HL-60 (cell line): ENCODE measurements at regions not wholly inside any gene's neighbourhood (a gene's known extent, or its start where the extent isn't known, plus 50 kb on each side); places are given as distances from the start of the nearest gene placed in this dataset.
"Not testable (repeated sequence)": the region's sequence is repeated elsewhere in the genome, so short reads cannot be mapped to it uniquely, and the experiment has no call there.

Source experiments
- GABPA ChIP-seq: IDR thresholded peaks from 2 replicates; pipeline ENCODE4 v1.6.1; 2012; ENCODE audit warnings: low read depth
- POLR2AphosphoS5 ChIP-seq: IDR thresholded peaks from 2 replicates; pipeline ENCODE4 v1.6.1; 2012; ENCODE audit warnings: low read depth
- SPI1 ChIP-seq: IDR thresholded peaks from 2 replicates; pipeline ENCODE4 v1.6.1; 2012; ENCODE audit warnings: low read depth, mild to moderate bottlenecking, borderline replicate concordance
- TF ChIP-seq, protein P1 (sequence below): IDR thresholded peaks from one replicate; pipeline ENCODE4 v1.5.1; 2011; ENCODE audit warnings: low read length, control low read depth, inconsistent platforms; ENCODE audit not compliant: insufficient read depth
- TF ChIP-seq, protein P2 (sequence below): IDR thresholded peaks from 2 replicates; pipeline ENCODE4 v1.6.1; 2012; ENCODE audit warnings: low read depth; ENCODE audit not compliant: insufficient replicate concordance

DNA sequence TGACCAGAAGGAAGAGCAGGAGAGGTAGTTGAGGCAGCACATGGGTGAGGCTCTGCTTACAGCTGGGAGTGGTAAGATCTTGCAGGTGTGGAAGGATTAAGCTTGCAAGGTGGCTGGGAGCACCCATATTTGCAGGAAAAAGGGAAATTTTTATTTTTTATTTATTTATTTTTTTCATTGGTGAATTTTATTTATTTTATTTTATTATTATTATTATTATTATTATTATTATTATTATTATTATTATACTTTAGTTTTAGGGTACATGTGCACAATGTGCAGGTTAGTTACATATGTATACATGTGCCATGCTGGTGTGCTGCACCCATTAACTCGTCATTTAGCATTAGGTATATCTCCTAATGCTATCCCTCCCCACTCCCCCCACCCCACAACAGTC, 297.4 kb upstream of the BOD1L1 start:
- TF ChIP-seq, protein P1, sequence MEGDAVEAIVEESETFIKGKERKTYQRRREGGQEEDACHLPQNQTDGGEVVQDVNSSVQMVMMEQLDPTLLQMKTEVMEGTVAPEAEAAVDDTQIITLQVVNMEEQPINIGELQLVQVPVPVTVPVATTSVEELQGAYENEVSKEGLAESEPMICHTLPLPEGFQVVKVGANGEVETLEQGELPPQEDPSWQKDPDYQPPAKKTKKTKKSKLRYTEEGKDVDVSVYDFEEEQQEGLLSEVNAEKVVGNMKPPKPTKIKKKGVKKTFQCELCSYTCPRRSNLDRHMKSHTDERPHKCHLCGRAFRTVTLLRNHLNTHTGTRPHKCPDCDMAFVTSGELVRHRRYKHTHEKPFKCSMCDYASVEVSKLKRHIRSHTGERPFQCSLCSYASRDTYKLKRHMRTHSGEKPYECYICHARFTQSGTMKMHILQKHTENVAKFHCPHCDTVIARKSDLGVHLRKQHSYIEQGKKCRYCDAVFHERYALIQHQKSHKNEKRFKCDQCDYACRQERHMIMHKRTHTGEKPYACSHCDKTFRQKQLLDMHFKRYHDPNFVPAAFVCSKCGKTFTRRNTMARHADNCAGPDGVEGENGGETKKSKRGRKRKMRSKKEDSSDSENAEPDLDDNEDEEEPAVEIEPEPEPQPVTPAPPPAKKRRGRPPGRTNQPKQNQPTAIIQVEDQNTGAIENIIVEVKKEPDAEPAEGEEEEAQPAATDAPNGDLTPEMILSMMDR, result not testable (repeated sequence)
- TF ChIP-seq, protein P2, sequence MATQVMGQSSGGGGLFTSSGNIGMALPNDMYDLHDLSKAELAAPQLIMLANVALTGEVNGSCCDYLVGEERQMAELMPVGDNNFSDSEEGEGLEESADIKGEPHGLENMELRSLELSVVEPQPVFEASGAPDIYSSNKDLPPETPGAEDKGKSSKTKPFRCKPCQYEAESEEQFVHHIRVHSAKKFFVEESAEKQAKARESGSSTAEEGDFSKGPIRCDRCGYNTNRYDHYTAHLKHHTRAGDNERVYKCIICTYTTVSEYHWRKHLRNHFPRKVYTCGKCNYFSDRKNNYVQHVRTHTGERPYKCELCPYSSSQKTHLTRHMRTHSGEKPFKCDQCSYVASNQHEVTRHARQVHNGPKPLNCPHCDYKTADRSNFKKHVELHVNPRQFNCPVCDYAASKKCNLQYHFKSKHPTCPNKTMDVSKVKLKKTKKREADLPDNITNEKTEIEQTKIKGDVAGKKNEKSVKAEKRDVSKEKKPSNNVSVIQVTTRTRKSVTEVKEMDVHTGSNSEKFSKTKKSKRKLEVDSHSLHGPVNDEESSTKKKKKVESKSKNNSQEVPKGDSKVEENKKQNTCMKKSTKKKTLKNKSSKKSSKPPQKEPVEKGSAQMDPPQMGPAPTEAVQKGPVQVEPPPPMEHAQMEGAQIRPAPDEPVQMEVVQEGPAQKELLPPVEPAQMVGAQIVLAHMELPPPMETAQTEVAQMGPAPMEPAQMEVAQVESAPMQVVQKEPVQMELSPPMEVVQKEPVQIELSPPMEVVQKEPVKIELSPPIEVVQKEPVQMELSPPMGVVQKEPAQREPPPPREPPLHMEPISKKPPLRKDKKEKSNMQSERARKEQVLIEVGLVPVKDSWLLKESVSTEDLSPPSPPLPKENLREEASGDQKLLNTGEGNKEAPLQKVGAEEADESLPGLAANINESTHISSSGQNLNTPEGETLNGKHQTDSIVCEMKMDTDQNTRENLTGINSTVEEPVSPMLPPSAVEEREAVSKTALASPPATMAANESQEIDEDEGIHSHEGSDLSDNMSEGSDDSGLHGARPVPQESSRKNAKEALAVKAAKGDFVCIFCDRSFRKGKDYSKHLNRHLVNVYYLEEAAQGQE, result not testable (repeated sequence)
- TF ChIP-seq POLR2AphosphoS5, GABPA, SPI1: not testable (repeated sequence)
